Panc1 (cell line): ENCODE measurements at regions not wholly inside any gene's neighbourhood (a gene's known extent, or its start where the extent isn't known, plus 50 kb on each side); places are given as distances from the start of the nearest gene placed in this dataset.
A peak's percentile ranks its signal among the peaks of the same experiment; 100 is the strongest.
"Not testable (repeated sequence)": the region's sequence is repeated elsewhere in the genome, so short reads cannot be mapped to it uniquely, and the experiment has no call there.

Experiments used
- ATAC-seq: fragments of 200-7000 bp; cut with Tn5 transposase; 2 replicates; pipeline ENCODE4 v1.9.1; 2020; ENCODE audit warnings: mild to moderate bottlenecking, moderate library complexity
- BruUV-seq: library from RNA; stranded (reverse); fragments of 400-500 nt; replicated peaks from 2 replicates; lab custom pipeline; 2021; lab: Mats Ljungman, UMichigan
- CTCF ChIA-PET: fragments of 300-600 bp; sonication (Branson Sonifier 250); formaldehyde crosslinking; loops from one replicate; lab custom pipeline; 2022; ENCODE audit warnings: antibody characterized with exemption; lab: Charles Lee
- POLR2A ChIA-PET: fragments of 300-600 bp; sonication (Branson Sonifier 250); formaldehyde crosslinking; loops from one replicate; lab custom pipeline; 2022; ENCODE audit warnings: antibody characterized with exemption; lab: Charles Lee
- DNase-seq: peaks from one replicate; pipeline ENCODE4 v3.0.0-alpha.2; 2010; ENCODE audit warnings: low read depth, low spot score
- H3K27ac ChIP-seq: 2 replicates; pipeline ENCODE4 v1.5.1; 2011; ENCODE audit warnings: mild to moderate bottlenecking, low read length, inconsistent platforms
- H3K27me3 ChIP-seq: fragments of 200-500 bp; sonication (Bioruptor generic); 2 replicates; pipeline ENCODE4 v1.6.0; 2014; ENCODE audit warnings: low read length, inconsistent platforms; ENCODE audit not compliant: control insufficient read depth, insufficient read depth
- H3K36me3 ChIP-seq: fragments of 200-500 bp; sonication (Bioruptor generic); 2 replicates; pipeline ENCODE4 v1.5.1; 2014; ENCODE audit warnings: inconsistent platforms, mild to moderate bottlenecking, low read length, moderate library complexity; ENCODE audit not compliant: control insufficient read depth, insufficient read depth
- H3K4me1 ChIP-seq: 2 replicates; pipeline ENCODE4 v1.5.1; 2011; ENCODE audit warnings: inconsistent platforms, mild to moderate bottlenecking, low read length, moderate library complexity; ENCODE audit not compliant: control insufficient read depth, insufficient read depth
- H3K4me3 ChIP-seq, 2 experiments: 2 replicates each; pipeline ENCODE4 v1.5.1; 2011 to 2012; ENCODE audit warnings: low read depth in 2 of 2, low read length in 2 of 2, mild to moderate bottlenecking in 2 of 2, inconsistent platforms in 1 of 2, moderate library complexity in 1 of 2
- H3K9me3 ChIP-seq: fragments of 200-500 bp; sonication (Bioruptor generic); 2 replicates; pipeline ENCODE4 v1.5.1; 2014; ENCODE audit warnings: low read depth, mild to moderate bottlenecking, inconsistent platforms, low read length, moderate library complexity; ENCODE audit not compliant: control insufficient read depth, insufficient read depth
- CTCF ChIP-seq: fragments of 450-650 bp; IDR thresholded peaks from 2 replicates; pipeline ENCODE4 v1.5.1; 2017; ENCODE audit warnings: mild to moderate bottlenecking
- POLR2AphosphoS5 ChIP-seq: IDR thresholded peaks from 2 replicates; pipeline ENCODE4 v1.6.1; 2012; ENCODE audit warnings: mild to moderate bottlenecking, low read depth, low read length, moderate library complexity
- SIN3A ChIP-seq: IDR thresholded peaks from 2 replicates; pipeline ENCODE4 v1.6.1; 2012; ENCODE audit warnings: low read depth, mild to moderate bottlenecking, low read length, moderate library complexity, borderline replicate concordance; ENCODE audit not compliant: insufficient read depth
- TCF7L2 ChIP-seq: IDR thresholded peaks from 2 replicates; pipeline ENCODE4 v1.6.1; 2011; ENCODE audit warnings: mild to moderate bottlenecking, low read depth, low read length, inconsistent platforms
- in situ Hi-C: cut with HindIII; loops from 2 replicates; pipeline ENCODE4 v1.10.0; 2016; ENCODE audit warnings: low sequenced_read_pairs, low pct_unique_long_range_greater_than_20kb
- intact Hi-C: fragments of 100-400 bp; cut with micrococcal nuclease; formaldehyde crosslinking; loops from one replicate; pipeline ENCODE4 v1.10.0; 2022; ENCODE audit not compliant: unreplicated experiment
- TF ChIP-seq, protein P1 (sequence below), 2 experiments: IDR thresholded peaks; 2 replicates each; pipeline ENCODE4 v1.6.1; 2011 to 2012; ENCODE audit warnings: low read depth in 2 of 2, control low read depth in 1 of 2, low read length in 1 of 2, mild to moderate bottlenecking in 1 of 2, moderate library complexity in 1 of 2; ENCODE audit not compliant: insufficient read depth in 1 of 2

DNA sequence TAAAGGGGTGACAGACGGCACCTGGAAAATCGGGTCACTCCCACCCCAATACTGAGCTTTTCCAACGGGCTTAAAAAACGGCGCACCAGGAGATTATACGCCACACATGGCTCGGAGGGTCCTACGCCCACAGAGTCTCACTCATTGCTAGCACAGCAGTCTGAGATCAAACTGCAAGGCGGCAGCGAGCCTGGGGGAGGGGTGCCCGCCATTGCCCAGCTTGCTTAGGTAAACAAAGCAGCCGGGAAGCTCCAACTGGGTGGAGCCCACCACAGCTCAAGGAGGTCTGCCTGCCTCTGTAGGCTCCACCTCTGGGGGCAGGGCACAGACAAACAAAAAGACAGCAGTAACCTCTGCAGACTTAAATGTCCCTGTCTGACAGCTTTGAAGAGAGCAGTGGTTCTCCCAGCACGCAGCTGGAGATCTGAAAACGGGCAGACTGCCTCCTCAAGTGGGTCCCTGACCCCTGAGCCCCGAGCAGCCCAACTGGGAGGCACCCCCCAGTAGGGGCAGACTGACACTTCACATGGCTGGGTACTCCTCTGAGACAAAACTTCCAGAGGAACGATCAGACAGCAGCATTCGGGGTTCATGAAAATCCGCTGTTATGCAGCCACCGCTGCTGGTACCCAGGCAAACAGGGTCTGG lies 162.8 kb upstream of the GJE1 start:
- in situ Hi-C loops = not testable (repeated sequence)

GRCh38 chr6:141969201-141969600 lies 163.5 kb upstream of the GJE1 start:
- DNase-seq = no peak
- Histone ChIP-seq H3K4me3 (0 out of 4 replicates have a peak overlapping the region, but pooled peaks of 1 of the 2 experiments have one; percentile 3), H3K27me3 (no peaks in the 10 kb centered on the region), H3K27ac (no peak overlapping the region), H3K36me3 (no peaks in the 10 kb centered on the region), H3K4me1 (no peaks in the 10 kb centered on the region), H3K9me3 (no peaks in the 10 kb centered on the region)
- in situ Hi-C loops (no loop called here), intact Hi-C loops (no loop called here)
- POLR2A ChIA-PET = no interaction called here
- TF ChIP-seq TCF7L2 = no peak
- no peak for TF ChIP-seq CTCF
- TF ChIP-seq POLR2AphosphoS5 = no peak
- TF ChIP-seq SIN3A = no peak
- TF ChIP-seq, protein P1, sequence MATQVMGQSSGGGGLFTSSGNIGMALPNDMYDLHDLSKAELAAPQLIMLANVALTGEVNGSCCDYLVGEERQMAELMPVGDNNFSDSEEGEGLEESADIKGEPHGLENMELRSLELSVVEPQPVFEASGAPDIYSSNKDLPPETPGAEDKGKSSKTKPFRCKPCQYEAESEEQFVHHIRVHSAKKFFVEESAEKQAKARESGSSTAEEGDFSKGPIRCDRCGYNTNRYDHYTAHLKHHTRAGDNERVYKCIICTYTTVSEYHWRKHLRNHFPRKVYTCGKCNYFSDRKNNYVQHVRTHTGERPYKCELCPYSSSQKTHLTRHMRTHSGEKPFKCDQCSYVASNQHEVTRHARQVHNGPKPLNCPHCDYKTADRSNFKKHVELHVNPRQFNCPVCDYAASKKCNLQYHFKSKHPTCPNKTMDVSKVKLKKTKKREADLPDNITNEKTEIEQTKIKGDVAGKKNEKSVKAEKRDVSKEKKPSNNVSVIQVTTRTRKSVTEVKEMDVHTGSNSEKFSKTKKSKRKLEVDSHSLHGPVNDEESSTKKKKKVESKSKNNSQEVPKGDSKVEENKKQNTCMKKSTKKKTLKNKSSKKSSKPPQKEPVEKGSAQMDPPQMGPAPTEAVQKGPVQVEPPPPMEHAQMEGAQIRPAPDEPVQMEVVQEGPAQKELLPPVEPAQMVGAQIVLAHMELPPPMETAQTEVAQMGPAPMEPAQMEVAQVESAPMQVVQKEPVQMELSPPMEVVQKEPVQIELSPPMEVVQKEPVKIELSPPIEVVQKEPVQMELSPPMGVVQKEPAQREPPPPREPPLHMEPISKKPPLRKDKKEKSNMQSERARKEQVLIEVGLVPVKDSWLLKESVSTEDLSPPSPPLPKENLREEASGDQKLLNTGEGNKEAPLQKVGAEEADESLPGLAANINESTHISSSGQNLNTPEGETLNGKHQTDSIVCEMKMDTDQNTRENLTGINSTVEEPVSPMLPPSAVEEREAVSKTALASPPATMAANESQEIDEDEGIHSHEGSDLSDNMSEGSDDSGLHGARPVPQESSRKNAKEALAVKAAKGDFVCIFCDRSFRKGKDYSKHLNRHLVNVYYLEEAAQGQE (IDR thresholded peaks at IDR 0.05; ENCODE audit: insufficient read depth in 1 of 2, low read depth in 2 of 2, low read length in 1 of 2) = no peak
- no TSS peak for BruUV-seq
- no peak for ATAC-seq
- CTCF ChIA-PET = no interaction called here

More for the DNA sequence above, 162.8 kb upstream of the GJE1 start:
- DNase-seq, BruUV-seq, H3K27ac ChIP-seq, H3K36me3 ChIP-seq, H3K4me1 ChIP-seq, CTCF ChIA-PET, H3K27me3 ChIP-seq, H3K9me3 ChIP-seq, intact Hi-C loops, POLR2A ChIA-PET, ATAC-seq: not testable (repeated sequence)
- H3K4me3 ChIP-seq = 0 out of 4 replicates have a peak overlapping the region, but pooled peaks of 1 of the 2 experiments have one; percentile 3

GRCh38 chr6:141968632-141969031 lies 164.1 kb upstream of the GJE1 start:
- Histone ChIP-seq H3K36me3 (no peaks in the 10 kb centered on the region), H3K9me3 (no peaks in the 10 kb centered on the region), H3K27ac (no peak overlapping the region), H3K4me1 (no peaks in the 10 kb centered on the region), H3K27me3 (no peaks in the 10 kb centered on the region), H3K4me3 (no peak overlapping the region)
- no peak for TF ChIP-seq TCF7L2
- TF ChIP-seq POLR2AphosphoS5 = no peak
- TF ChIP-seq, protein P1 (IDR thresholded peaks at IDR 0.05; ENCODE audit: insufficient read depth in 1 of 2, low read depth in 2 of 2, low read length in 1 of 2) = no peak
- no peak for TF ChIP-seq CTCF
- no peak for TF ChIP-seq SIN3A
- BruUV-seq = no TSS peak
- CTCF ChIA-PET = no interaction called here
- DNase-seq = no peak
- no peak for ATAC-seq
- in situ Hi-C loops = no loop called here
- intact Hi-C loops = no loop called here
- POLR2A ChIA-PET = no interaction called here
